ENCODE measurements at regions not wholly inside any gene's neighbourhood (a gene's known extent, or its start where the extent isn't known, plus 50 kb on each side); places are given as distances from the start of the nearest gene placed in this dataset.

- Histone ChIP-seq H3K4me3 (no peak overlapping the region), H3K4me1 (no peaks in the 10 kb centered on the region), H3K27ac (no peak overlapping the region), H3K27me3 (no peaks in the 10 kb centered on the region), H3K9me3 (peaks cover 0 to 15% (median 0%) of the 10 kb centered on the region in 4 donors), H3K36me3 (no peaks in the 10 kb centered on the region)
- 20 to 21% methylated on average over 13 of the region's 13 CpGs for WGBS, 2 donors
- TF ChIP-seq POLR2A (IDR thresholded peaks at IDR 0.05) (no peak), EP300 (IDR thresholded peaks at IDR 0.05) (no peak)
- DNase-seq (ENCODE audit: low spot score in 2 of 2), result no peak
Measured at GRCh38 chr18:47593744-47594472, 336.6 kb downstream of the SMAD2 start.

- 43 to 55% methylated on average over 3 of the region's 3 CpGs for WGBS, 2 donors
- Histone ChIP-seq H3K4me1 (no peaks in the 10 kb centered on the region), H3K9me3 (peaks cover 0 to 15% (median 0%) of the 10 kb centered on the region in 4 donors)
Measured at GRCh38 chr18:47591429-47591828, 339.0 kb downstream of the SMAD2 start.

GRCh38 chr18:47587587-47587986 is 336.1 kb upstream of the SKOR2 start:
- WGBS, 2 donors, result 37 to 60% methylated on average over 2 of the region's 2 CpGs
- H3K4me3 ChIP-seq, result no peak overlapping the region
- H3K9me3 ChIP-seq, result no peaks in the 10 kb centered on the region
- no peak for TF ChIP-seq EP300 (IDR thresholded peaks at IDR 0.05)
- no peak for TF ChIP-seq POLR2A (IDR thresholded peaks at IDR 0.05)
- no peak for TF ChIP-seq CTCF (IDR thresholded peaks at IDR 0.05)
- H3K27ac ChIP-seq, result no peak overlapping the region
- no peak for DNase-seq (ENCODE audit: low spot score in 2 of 2)
- no peaks in the 10 kb centered on the region for H3K27me3 ChIP-seq
- no peaks in the 10 kb centered on the region for H3K4me1 ChIP-seq
- no peaks in the 10 kb centered on the region for H3K36me3 ChIP-seq

More at GRCh38 chr18:47591429-47591828, 339.0 kb downstream of the SMAD2 start:
- Histone ChIP-seq H3K36me3 (no peaks in the 10 kb centered on the region), H3K27ac (no peak overlapping the region), H3K4me3 (no peak overlapping the region), H3K27me3 (no peaks in the 10 kb centered on the region)
- DNase-seq (ENCODE audit: low spot score in 2 of 2), result no peak
- TF ChIP-seq EP300 (IDR thresholded peaks at IDR 0.05), result no peak
- TF ChIP-seq CTCF (IDR thresholded peaks at IDR 0.05), result no peak
- TF ChIP-seq POLR2A (IDR thresholded peaks at IDR 0.05), result no peak

GRCh38 chr18:47586418-47587070 is 335.1 kb upstream of the SKOR2 start:
- H3K27ac ChIP-seq, result no peak overlapping the region
- DNase-seq (ENCODE audit: low spot score in 2 of 2), result no peak
- no peaks in the 10 kb centered on the region for H3K4me1 ChIP-seq
- no peak overlapping the region for H3K4me3 ChIP-seq
- H3K36me3 ChIP-seq, result no peaks in the 10 kb centered on the region
- no peaks in the 10 kb centered on the region for H3K27me3 ChIP-seq
- TF ChIP-seq CTCF (IDR thresholded peaks at IDR 0.05) (no peak), EP300 (IDR thresholded peaks at IDR 0.05) (no peak)
- 66 to 75% methylated on average over 2 of the region's 2 CpGs for WGBS, 2 donors
- H3K9me3 ChIP-seq, result no peaks in the 10 kb centered on the region

GRCh38 chr18:47585914-47586313 is 334.5 kb upstream of the SKOR2 start:
- no peak for DNase-seq (ENCODE audit: low spot score in 2 of 2)
- 53 to 69% methylated on average over 6 of the region's 6 CpGs for WGBS, 2 donors
- no peaks in the 10 kb centered on the region for H3K27me3 ChIP-seq
- H3K4me3 ChIP-seq, result no peak overlapping the region
- TF ChIP-seq CTCF (IDR thresholded peaks at IDR 0.05) (no peak), POLR2A (IDR thresholded peaks at IDR 0.05) (no peak), EP300 (IDR thresholded peaks at IDR 0.05) (no peak)
- H3K4me1 ChIP-seq, result no peaks in the 10 kb centered on the region
- no peaks in the 10 kb centered on the region for H3K9me3 ChIP-seq
- H3K36me3 ChIP-seq, result no peaks in the 10 kb centered on the region
- H3K27ac ChIP-seq, result no peak overlapping the region

All from tibial nerve (tissue), 4 donors.